HG03571 (cell line): ENCODE measurements at regions not wholly inside any gene's neighbourhood (a gene's known extent, or its start where the extent isn't known, plus 50 kb on each side); places are given as distances from the start of the nearest gene placed in this dataset.

Source experiments
- ATAC-seq: cut with Tn5 transposase; IDR thresholded peaks from one replicate; pipeline ENCODE4 v1.9.1; 2021; ENCODE audit not compliant: unreplicated experiment

DNA sequence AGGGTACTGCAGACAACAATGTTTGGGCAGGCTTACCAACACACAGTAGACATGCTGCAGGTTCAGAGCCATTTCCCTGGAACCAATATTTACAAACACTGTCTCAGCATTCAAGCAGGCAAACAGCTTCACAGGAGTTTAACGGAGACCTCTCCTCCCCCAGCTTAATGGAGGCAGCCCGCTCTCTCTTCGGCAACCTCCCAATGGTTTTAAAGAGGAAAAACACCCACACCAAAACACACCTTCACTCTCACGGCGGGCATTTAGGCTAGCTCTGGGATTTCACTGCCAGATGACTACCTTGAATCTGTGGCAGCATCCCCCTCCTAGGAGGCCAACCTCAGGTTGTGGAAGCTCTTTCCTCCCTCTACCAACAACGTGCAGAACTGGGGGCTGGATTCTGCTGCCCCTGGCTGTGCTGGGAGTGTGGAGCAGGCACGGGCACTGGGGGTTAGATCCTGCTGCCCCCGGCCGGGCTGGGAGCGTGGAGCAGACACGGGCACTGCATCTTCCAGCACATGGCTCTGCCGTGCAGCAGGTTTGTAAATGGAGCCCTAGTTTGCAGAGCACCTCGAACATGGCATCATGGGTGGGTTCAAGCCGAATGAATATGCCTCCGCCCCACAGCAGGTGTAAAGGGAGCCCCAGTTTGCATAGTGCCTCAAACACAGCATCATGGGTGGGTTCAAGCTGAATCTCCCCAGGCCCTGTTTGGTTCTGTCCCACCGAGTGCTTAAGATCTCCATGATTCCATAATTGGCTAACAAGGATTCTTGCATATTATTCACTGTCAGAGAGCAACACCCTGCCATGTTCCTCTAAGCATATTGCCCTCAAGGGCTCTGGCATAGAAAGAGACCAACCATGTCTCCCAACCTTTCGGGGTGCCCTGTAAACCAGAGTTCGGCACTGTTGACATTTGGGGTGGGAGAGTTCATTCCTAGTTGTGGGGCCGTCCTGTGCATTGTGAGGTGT, 86.4 kb downstream of the RBFOX3 start:
- ATAC-seq, result no peak

GRCh38 chr17:79522414-79522813, 88.4 kb downstream of the RBFOX3 start:
- no peak for ATAC-seq

DNA sequence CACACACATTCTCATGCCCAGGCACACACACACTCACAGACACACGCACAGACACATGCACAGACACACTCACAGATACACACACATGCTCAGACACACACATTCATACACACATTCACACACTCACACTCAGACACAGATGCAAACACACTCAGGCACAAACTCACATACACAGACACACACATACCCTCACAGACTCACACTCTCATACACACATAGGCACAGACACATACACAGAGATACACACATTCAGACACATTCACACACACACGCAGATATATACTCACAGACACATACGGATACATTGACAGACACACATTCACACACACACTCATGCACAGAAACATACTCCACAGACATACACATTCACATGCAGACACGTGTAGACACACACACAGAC, 89.6 kb downstream of the RBFOX3 start:
- ATAC-seq, result no peak

DNA sequence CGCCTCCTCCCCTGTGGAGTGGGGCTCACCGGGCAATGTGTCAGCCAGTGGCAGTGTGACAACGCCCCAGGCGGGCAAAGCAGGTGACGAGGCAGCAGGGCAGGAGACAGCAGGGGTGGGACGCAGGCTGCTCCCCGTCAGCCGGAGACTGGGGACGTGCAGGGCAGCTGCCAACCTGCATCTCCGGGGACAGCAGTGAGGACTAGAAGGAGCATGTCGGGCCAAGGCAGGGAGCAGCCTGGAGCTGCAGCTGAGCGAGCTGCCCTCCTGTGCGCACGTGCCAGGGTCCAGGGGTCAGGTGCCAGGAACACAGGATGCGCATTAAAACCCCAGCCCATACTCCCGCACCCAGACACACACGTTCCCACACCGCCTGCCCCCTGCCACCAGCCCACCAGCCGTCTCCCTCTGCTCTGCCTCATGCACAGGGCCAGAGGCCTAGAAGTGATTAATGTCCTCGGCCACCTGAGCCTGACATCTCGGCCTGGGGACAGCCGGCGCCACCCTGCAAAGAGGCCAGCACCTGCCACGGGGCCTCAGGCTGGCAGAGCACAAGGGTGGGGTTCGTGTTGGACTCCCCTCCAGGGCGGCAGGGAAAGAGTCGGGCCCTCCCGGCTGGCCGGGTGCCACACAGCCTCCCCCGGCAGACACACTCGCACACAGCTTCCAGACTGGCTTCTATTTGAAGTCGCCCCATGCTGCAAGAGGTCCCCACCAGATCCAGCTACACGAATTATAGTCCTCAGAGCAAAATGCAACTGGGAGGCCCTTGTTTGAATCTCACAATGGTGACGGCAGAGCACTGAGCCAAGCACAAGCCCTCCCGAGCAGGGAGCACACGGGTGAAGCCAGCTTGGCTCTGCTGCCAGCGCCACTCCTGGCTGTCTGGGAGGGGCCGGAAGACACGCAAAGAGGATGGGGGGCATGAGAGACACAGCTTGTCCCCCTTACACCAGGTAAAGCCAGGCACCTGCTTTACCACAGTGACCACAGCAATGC, 90.4 kb downstream of the RBFOX3 start:
- ATAC-seq, result no peak

DNA sequence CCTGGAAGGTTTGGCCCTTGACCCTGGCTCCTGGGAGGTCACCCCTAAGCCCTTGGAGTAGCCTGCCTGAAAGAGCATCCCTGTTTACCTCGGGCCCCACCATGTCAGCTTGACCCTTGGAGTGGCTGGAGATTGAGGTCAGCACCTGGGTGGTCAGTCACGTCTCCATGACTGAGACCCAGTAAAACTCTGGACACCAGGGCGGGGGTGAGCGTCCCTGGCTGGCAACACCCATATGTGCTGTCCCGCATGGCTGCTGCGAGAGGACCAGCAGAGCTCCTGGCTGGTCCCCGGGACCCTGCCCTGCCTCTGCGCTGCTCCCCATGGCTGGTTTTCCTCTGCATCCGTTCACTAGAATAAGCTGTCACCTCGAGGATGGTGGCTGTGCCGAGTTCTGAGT, 91.2 kb downstream of the RBFOX3 start:
- no peak for ATAC-seq

- no peak for ATAC-seq
Observed at GRCh38 chr17:79518585-79519523, 92.0 kb downstream of the RBFOX3 start.

- no peak for ATAC-seq
Observed at GRCh38 chr17:79517827-79518584, 92.8 kb downstream of the RBFOX3 start.

DNA sequence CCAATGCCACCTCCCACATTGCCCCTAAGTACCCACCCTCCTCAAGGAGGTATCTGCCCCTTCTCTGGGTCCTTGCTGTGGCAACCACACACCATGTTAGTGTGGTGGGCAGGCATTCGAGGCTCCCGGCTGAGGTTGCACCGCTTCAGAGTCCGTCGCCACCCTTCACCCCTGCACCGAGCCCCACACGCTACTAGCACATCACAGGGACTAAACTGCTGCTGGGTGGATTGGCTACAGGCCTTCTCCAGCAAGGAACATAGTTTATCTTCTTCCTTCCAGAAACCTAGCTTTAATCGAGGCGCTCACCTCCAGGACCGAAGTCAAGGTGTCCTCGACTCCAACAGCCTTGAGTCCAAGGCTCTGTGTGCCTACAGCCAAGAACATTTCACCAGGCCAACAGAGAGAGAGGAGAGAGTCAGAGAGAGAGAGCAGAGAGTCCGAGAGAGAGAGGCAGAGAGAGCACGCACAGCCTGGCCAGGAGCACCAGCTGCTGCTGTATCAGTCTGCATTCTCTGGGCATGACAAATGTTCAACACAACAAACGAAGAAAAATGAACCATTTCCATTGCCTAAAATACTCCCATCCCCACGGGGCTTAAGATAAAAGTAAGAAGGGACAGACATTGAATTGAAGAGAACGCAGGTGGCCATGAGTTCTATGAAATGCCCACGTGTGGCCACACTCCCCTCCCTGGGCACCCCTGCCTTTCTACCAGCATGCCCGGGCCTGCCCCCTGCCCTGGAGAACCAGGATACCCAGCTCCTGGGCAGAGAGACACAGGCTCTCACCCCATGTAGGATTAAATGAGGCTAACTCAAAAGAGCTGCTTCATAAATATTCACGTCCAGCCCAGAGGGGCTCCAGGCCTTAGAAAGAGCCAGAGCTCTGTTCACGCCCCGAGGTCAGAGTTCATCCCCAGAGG, 94.9 kb downstream of the RBFOX3 start:
- ATAC-seq, result no peak

GRCh38 chr17:79515110-79515509, 95.7 kb downstream of the RBFOX3 start:
- ATAC-seq, result no peak

- ATAC-seq, result no peak
Observed at GRCh38 chr17:79513820-79514535, 96.9 kb downstream of the RBFOX3 start.

GRCh38 chr17:79513206-79513605, 97.6 kb downstream of the RBFOX3 start:
- ATAC-seq, result no peak

DNA sequence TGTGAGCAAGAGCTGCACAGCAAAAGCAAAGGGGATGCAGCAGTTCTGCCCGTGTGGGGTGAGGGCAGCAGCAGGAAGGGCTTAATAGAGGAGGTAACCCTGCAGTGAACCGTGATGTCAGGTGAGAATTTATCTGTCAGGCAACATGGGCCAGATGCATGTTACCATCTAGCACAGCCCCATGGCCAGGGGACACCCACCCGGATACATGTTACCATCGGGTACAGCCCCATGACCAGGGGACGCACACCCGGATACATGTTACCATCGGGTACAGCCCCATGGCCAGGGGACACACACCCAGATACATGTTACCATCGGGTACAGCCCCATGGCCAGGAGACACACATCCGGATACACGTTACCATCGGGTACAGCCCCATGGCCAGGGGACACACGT, 99.4 kb downstream of the RBFOX3 start:
- ATAC-seq, result no peak

DNA sequence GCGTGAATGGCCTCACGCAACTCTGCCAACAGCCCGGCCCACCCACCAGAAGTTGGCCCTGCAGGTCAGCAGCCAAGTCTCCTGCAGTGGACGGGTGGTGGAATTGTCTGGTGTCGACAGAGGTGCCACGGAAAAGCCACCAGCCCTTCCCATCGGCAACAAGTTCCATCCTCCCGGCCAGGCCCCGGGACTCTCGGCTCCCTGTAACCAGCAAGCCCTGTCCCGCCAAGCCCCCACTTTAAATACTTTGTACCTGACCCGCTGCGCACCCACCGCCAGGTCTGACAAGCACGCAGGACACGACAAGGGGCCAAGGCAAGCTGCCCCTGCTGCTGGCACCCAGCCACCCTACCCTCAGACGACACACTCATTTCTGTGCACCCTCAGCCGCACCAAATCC, 100.8 kb downstream of the RBFOX3 start:
- no peak for ATAC-seq

- no peak for ATAC-seq
Observed at GRCh38 chr17:79509490-79509889, 101.4 kb downstream of the RBFOX3 start.

DNA sequence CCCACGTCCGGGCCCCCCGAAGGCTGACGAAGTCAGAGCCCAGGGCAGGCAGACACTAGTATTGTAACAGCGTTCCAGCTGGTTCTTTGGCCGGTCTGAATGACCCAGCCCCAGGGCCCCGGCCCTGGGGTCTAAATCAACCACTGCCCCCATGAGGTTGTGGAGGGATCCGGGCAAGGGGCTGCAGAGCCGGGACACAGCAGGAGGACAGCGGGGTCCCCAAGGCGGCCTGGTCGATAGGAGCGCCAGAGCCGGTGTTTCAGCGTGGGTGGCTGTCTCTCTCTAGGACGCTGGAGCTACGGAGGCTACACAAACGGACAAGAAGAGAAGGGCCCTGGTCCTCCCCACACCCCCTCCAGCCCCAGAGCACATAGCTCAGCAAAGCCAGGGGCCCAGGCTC, 101.8 kb downstream of the RBFOX3 start:
- ATAC-seq, result no peak

DNA sequence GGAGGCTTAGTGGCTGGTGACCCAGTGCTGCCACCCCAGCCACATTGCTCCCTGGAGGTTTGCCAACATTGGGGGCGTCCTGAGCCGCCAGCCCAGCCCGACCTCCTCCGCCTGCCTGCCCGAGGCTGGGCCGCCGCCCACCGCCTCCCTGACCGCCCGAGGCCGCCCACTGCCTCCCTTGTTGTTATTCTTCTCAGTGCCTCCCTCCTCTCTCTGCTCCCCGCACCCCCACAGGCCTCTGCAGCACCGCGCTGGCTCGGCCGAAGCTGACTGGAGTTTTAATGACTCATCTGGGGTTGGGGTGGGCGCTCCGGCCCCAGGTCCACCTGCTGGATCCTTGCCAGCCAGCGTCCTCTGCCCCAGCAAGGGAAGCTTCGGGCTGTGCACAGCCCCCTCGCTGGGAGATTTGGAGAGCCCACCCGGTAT, 102.5 kb downstream of the RBFOX3 start:
- no peak for ATAC-seq

- ATAC-seq, result no peak
Observed at GRCh38 chr17:79506955-79507354, 103.9 kb downstream of the RBFOX3 start.
